Erythroblast (primary cell): ENCODE measurements at regions not wholly inside any gene's neighbourhood (a gene's known extent, or its start where the extent isn't known, plus 50 kb on each side); places are given as distances from the start of the nearest gene placed in this dataset.

Experiments used
- GATA1 ChIP-seq: IDR thresholded peaks from 2 replicates; pipeline ENCODE4 v1.6.1; 2011; ENCODE audit warnings: low read depth, mild to moderate bottlenecking, control low read depth, low read length, moderate library complexity
- POLR2A ChIP-seq: IDR thresholded peaks from 2 replicates; pipeline ENCODE4 v1.6.1; 2011; ENCODE audit warnings: mild to moderate bottlenecking, low read length

- TF ChIP-seq POLR2A (no peak), GATA1 (no peak)
Observed at GRCh38 chr7:156106107-156106426, 293.8 kb upstream of the SHH start.
